ENCODE measurements at regions not wholly inside any gene's neighbourhood (a gene's known extent, or its start where the extent isn't known, plus 50 kb on each side); places are given as distances from the start of the nearest gene placed in this dataset.
A peak's percentile ranks its signal among the peaks of the same experiment; 100 is the strongest.
"Not testable (repeated sequence)": the region's sequence is repeated elsewhere in the genome, so short reads cannot be mapped to it uniquely, and the experiment has no call there.

- DNase-seq (ENCODE audit: low spot score) = no peak
Observed at GRCh38 chr9:101859620-101860019, 121.2 kb upstream of the GRIN3A start.

GRCh38 chr9:101858026-101858425 is 119.6 kb upstream of the GRIN3A start:
- no peak for DNase-seq (ENCODE audit: low spot score)

GRCh38 chr9:101849102-101849707 is 110.8 kb upstream of the GRIN3A start:
- DNase-seq (ENCODE audit: low spot score) = peak; percentile 53

- DNase-seq (ENCODE audit: low spot score) = peak; percentile 31
Observed at GRCh38 chr9:101848485-101848919, 110.1 kb upstream of the GRIN3A start.

GRCh38 chr9:101846161-101846560 is 107.7 kb upstream of the GRIN3A start:
- no peak for DNase-seq (ENCODE audit: low spot score)

- DNase-seq (ENCODE audit: low spot score) = no peak
Observed at GRCh38 chr9:101840694-101841188, 102.3 kb upstream of the GRIN3A start.

- not testable (repeated sequence) for DNase-seq (ENCODE audit: low spot score)
Observed at GRCh38 chr9:101838988-101839387, 100.5 kb upstream of the GRIN3A start.

GRCh38 chr9:101836021-101836420 is 97.6 kb upstream of the GRIN3A start:
- no peak for DNase-seq (ENCODE audit: low spot score)

GRCh38 chr9:101832486-101832885 is 94.0 kb upstream of the GRIN3A start:
- no peak for DNase-seq (ENCODE audit: low spot score)

- not testable (repeated sequence) for DNase-seq (ENCODE audit: low spot score)
Observed at GRCh38 chr9:101821450-101821849, 83.0 kb upstream of the GRIN3A start.

- DNase-seq (ENCODE audit: low spot score) = not testable (repeated sequence)
Observed at GRCh38 chr9:101820983-101821382, 82.5 kb upstream of the GRIN3A start.

GRCh38 chr9:101814064-101814463 is 75.6 kb upstream of the GRIN3A start:
- DNase-seq (ENCODE audit: low spot score) = no peak

GRCh38 chr9:101807879-101808278 is 69.4 kb upstream of the GRIN3A start:
- not testable (repeated sequence) for DNase-seq (ENCODE audit: low spot score)

GRCh38 chr9:101796044-101796443 is 57.6 kb upstream of the GRIN3A start:
- no peak for DNase-seq (ENCODE audit: low spot score)

- DNase-seq (ENCODE audit: low spot score) = no peak
Observed at GRCh38 chr9:101795147-101795546, 56.7 kb upstream of the GRIN3A start.

GRCh38 chr9:101792475-101792874 is 54.0 kb upstream of the GRIN3A start:
- no peak for DNase-seq (ENCODE audit: low spot score)

GRCh38 chr9:101791938-101792337 is 53.5 kb upstream of the GRIN3A start:
- peak; percentile 50 for DNase-seq (ENCODE audit: low spot score)

GRCh38 chr9:101791533-101791932 is 53.1 kb upstream of the GRIN3A start:
- DNase-seq (ENCODE audit: low spot score) = no peak
